OCI-LY1 (cell line): ENCODE measurements at regions not wholly inside any gene's neighbourhood (a gene's known extent, or its start where the extent isn't known, plus 50 kb on each side); places are given as distances from the start of the nearest gene placed in this dataset.

ENCODE experiments used
- H2AFZ ChIP-seq: fragments of 200-600 bp; sonication (generic), shearing (Covaris generic); 2 replicates; pipeline ENCODE4 v1.6.0; 2014; ENCODE audit warnings: antibody characterized with exemption, mild to moderate bottlenecking, low read length
- H3F3A ChIP-seq: fragments of 200-600 bp; sonication (generic), shearing (Covaris generic); 2 replicates; pipeline ENCODE4 v1.6.0; 2014; ENCODE audit warnings: mild to moderate bottlenecking, antibody characterized with exemption, low read length, moderate library complexity; ENCODE audit not compliant: insufficient read depth
- H3K27ac ChIP-seq: fragments of 200-600 bp; sonication (generic); 2 replicates; pipeline ENCODE4 v1.5.1; 2014; ENCODE audit warnings: low read length, mixed run types, mild to moderate bottlenecking, low read depth; ENCODE audit not compliant: poor library complexity, severe bottlenecking
- H3K27me3 ChIP-seq: fragments of 200-600 bp; sonication (generic); 2 replicates; pipeline ENCODE4 v1.6.0; 2014; ENCODE audit warnings: antibody characterized with exemption, mild to moderate bottlenecking, low read length, moderate library complexity; ENCODE audit not compliant: insufficient read depth
- H3K36me3 ChIP-seq: fragments of 200-600 bp; sonication (generic); 2 replicates; pipeline ENCODE4 v1.6.1; 2014; ENCODE audit warnings: mild to moderate bottlenecking, antibody characterized with exemption, low read length, moderate library complexity, mixed read lengths; ENCODE audit not compliant: insufficient read depth
- H3K4me1 ChIP-seq: fragments of 200-600 bp; sonication (generic); 2 replicates; pipeline ENCODE4 v1.5.1; 2014; ENCODE audit warnings: mild to moderate bottlenecking, low read length, moderate library complexity; ENCODE audit not compliant: insufficient read depth, severe bottlenecking
- H3K4me2 ChIP-seq: fragments of 200-600 bp; sonication (generic), shearing (Covaris generic); 2 replicates; pipeline ENCODE4 v1.6.1; 2014; ENCODE audit warnings: low read length
- H3K4me3 ChIP-seq: fragments of 200-600 bp; sonication (generic); 2 replicates; pipeline ENCODE4 v1.5.1; 2014; ENCODE audit warnings: low read length, low read depth, mild to moderate bottlenecking, mixed read lengths; ENCODE audit not compliant: poor library complexity, severe bottlenecking
- H3K79me2 ChIP-seq: fragments of 200-600 bp; shearing (Covaris generic); 2 replicates; pipeline ENCODE4 v1.6.1; 2016; ENCODE audit warnings: mixed run types, low read length, mixed read lengths; ENCODE audit not compliant: insufficient read depth
- H3K9ac ChIP-seq: fragments of 200-600 bp; sonication (generic), shearing (Covaris generic); 2 replicates; pipeline ENCODE4 v1.6.1; 2014; ENCODE audit warnings: mild to moderate bottlenecking, low read length, mixed read lengths
- H3K9me2 ChIP-seq: fragments of 200-600 bp; sonication (generic), shearing (Covaris generic); 2 replicates; pipeline ENCODE4 v1.6.1; 2014; ENCODE audit warnings: low read depth, mild to moderate bottlenecking, low read length, mixed read lengths
- H3K9me3 ChIP-seq: fragments of 200-600 bp; shearing (Covaris generic); 2 replicates; pipeline ENCODE4 v1.6.1; 2014; ENCODE audit warnings: low read length, mixed read lengths
- H4K20me1 ChIP-seq: fragments of 200-600 bp; sonication (generic), shearing (Covaris generic); 2 replicates; pipeline ENCODE4 v1.6.0; 2016; ENCODE audit warnings: mild to moderate bottlenecking, low read length; ENCODE audit not compliant: insufficient read depth
- CTCF ChIP-seq: fragments of 200-600 bp; sonication (generic), shearing (Covaris generic); IDR thresholded peaks from 2 replicates; pipeline ENCODE4 v1.5.1; 2017; ENCODE audit warnings: mild to moderate bottlenecking, antibody characterized with exemption, low read length, moderate library complexity, mixed read lengths
- EZH2 ChIP-seq: fragments of 200-600 bp; sonication (generic), shearing (Covaris generic); IDR thresholded peaks from 2 replicates; pipeline ENCODE4 v1.8.0; 2017; ENCODE audit warnings: borderline replicate concordance, mixed run types, mild to moderate bottlenecking, antibody characterized with exemption, low read length, moderate library complexity, mixed read lengths

GRCh38 chr2:17146358-17146757, 371.9 kb downstream of the RAD51AP2 start:
- Histone ChIP-seq H3K27ac (no peak overlapping the region), H3F3A (no peaks in the 10 kb centered on the region), H3K36me3 (no peaks in the 10 kb centered on the region), H4K20me1 (no peaks in the 10 kb centered on the region), H3K4me2 (no peak overlapping the region), H3K4me3 (no peak overlapping the region), H3K9me2 (no peaks in the 10 kb centered on the region), H3K27me3 (no peaks in the 10 kb centered on the region), H3K4me1 (no peaks in the 10 kb centered on the region), H2AFZ (no peak overlapping the region), H3K9me3 (no peaks in the 10 kb centered on the region), H3K9ac (no peak overlapping the region), H3K79me2 (no peaks in the 10 kb centered on the region)
- TF ChIP-seq EZH2 (no peak), CTCF (no peak)

- H3K4me3 ChIP-seq, result no peak overlapping the region
- H3K36me3 ChIP-seq, result no peaks in the 10 kb centered on the region
- H3K9me2 ChIP-seq, result no peaks in the 10 kb centered on the region
- no peak overlapping the region for H3K4me2 ChIP-seq
- no peaks in the 10 kb centered on the region for H4K20me1 ChIP-seq
- no peak overlapping the region for H3K9ac ChIP-seq
- no peaks in the 10 kb centered on the region for H3K9me3 ChIP-seq
- H3K27me3 ChIP-seq, result no peaks in the 10 kb centered on the region
- no peaks in the 10 kb centered on the region for H3K79me2 ChIP-seq
- H3K27ac ChIP-seq, result no peak overlapping the region
- no peaks in the 10 kb centered on the region for H3K4me1 ChIP-seq
- no peaks in the 10 kb centered on the region for H3F3A ChIP-seq
- H2AFZ ChIP-seq, result no peak overlapping the region
- TF ChIP-seq CTCF (no peak), EZH2 (no peak)
Measured at GRCh38 chr2:17136877-17137276, 381.4 kb downstream of the RAD51AP2 start.

- TF ChIP-seq EZH2 (no peak), CTCF (no peak)
- H3K9ac ChIP-seq, result no peak overlapping the region
- H3K9me2 ChIP-seq, result no peaks in the 10 kb centered on the region
- no peak overlapping the region for H3K4me2 ChIP-seq
- no peaks in the 10 kb centered on the region for H4K20me1 ChIP-seq
- H3K36me3 ChIP-seq, result no peaks in the 10 kb centered on the region
- no peak overlapping the region for H3K27ac ChIP-seq
- no peaks in the 10 kb centered on the region for H3K79me2 ChIP-seq
- no peaks in the 10 kb centered on the region for H3K27me3 ChIP-seq
- H3K4me3 ChIP-seq, result no peak overlapping the region
- H3K9me3 ChIP-seq, result no peaks in the 10 kb centered on the region
- no peaks in the 10 kb centered on the region for H3K4me1 ChIP-seq
- no peaks in the 10 kb centered on the region for H3F3A ChIP-seq
- no peak overlapping the region for H2AFZ ChIP-seq
Measured at GRCh38 chr2:17136231-17136630, 382.0 kb downstream of the RAD51AP2 start.
